ENCODE measurements at regions not wholly inside any gene's neighbourhood (a gene's known extent, or its start where the extent isn't known, plus 50 kb on each side); places are given as distances from the start of the nearest gene placed in this dataset.

- no peak for TF ChIP-seq CTCF (IDR thresholded peaks at IDR 0.05)
- TF ChIP-seq POLR2A (IDR thresholded peaks at IDR 0.05) = no peak
Measured at GRCh38 chr9:24439456-24439855, 106.2 kb downstream of the IZUMO3 start.

All from esophagus squamous epithelium (tissue), 4 donors.